SIG-M5 treated with dmso at 0.1 percent for 504 hours (cell line): ENCODE measurements at regions not wholly inside any gene's neighbourhood (a gene's known extent, or its start where the extent isn't known, plus 50 kb on each side); places are given as distances from the start of the nearest gene placed in this dataset.
"Not testable (repeated sequence)": the region's sequence is repeated elsewhere in the genome, so short reads cannot be mapped to it uniquely, and the experiment has no call there.

ENCODE experiments used
- DNase-seq: peaks from one replicate; lab custom pipeline; 2025; ENCODE audit not compliant: unreplicated experiment; lab: John Stamatoyannopoulos, UW

- no peak for DNase-seq
Observed at GRCh38 chr14:29354486-29354885, 573.2 kb downstream of the PRKD1 start.

- no peak for DNase-seq
Observed at GRCh38 chr14:29355331-29355730, 572.3 kb downstream of the PRKD1 start.

- no peak for DNase-seq
Observed at GRCh38 chr14:29355846-29356245, 571.8 kb downstream of the PRKD1 start.

GRCh38 chr14:29360656-29361055, 567.0 kb downstream of the PRKD1 start:
- DNase-seq: no peak

- no peak for DNase-seq
Observed at GRCh38 chr14:29370024-29370423, 557.6 kb downstream of the PRKD1 start.

GRCh38 chr14:29376237-29376636, 551.4 kb downstream of the PRKD1 start:
- no peak for DNase-seq

GRCh38 chr14:29380826-29381225, 546.8 kb downstream of the PRKD1 start:
- no peak for DNase-seq

GRCh38 chr14:29388571-29388970, 539.1 kb downstream of the PRKD1 start:
- DNase-seq: no peak

GRCh38 chr14:29390081-29390832, 537.4 kb downstream of the PRKD1 start:
- no peak for DNase-seq

- DNase-seq: no peak
Observed at GRCh38 chr14:29391231-29391630, 536.4 kb downstream of the PRKD1 start.

- no peak for DNase-seq
Observed at GRCh38 chr14:29391801-29392200, 535.8 kb downstream of the PRKD1 start.

- DNase-seq: no peak
Observed at GRCh38 chr14:29392287-29392686, 535.4 kb downstream of the PRKD1 start.

GRCh38 chr14:29403091-29403490, 524.6 kb downstream of the PRKD1 start:
- DNase-seq: no peak

GRCh38 chr14:29410581-29410980, 517.1 kb downstream of the PRKD1 start:
- DNase-seq: no peak

- DNase-seq: not testable (repeated sequence)
Observed at GRCh38 chr14:29414931-29415330, 512.7 kb downstream of the PRKD1 start.

GRCh38 chr14:29419736-29420135, 507.9 kb downstream of the PRKD1 start:
- DNase-seq: no peak

- DNase-seq: no peak
Observed at GRCh38 chr14:29421156-29421728, 506.4 kb downstream of the PRKD1 start.

- no peak for DNase-seq
Observed at GRCh38 chr14:29425705-29426482, 501.8 kb downstream of the PRKD1 start.

GRCh38 chr14:29442696-29443095, 485.0 kb downstream of the PRKD1 start:
- DNase-seq: no peak

GRCh38 chr14:29444216-29444615, 483.4 kb downstream of the PRKD1 start:
- DNase-seq: no peak

- no peak for DNase-seq
Observed at GRCh38 chr14:29444805-29445204, 482.8 kb downstream of the PRKD1 start.

- no peak for DNase-seq
Observed at GRCh38 chr14:29446971-29447370, 480.7 kb downstream of the PRKD1 start.
